ENCODE measurements at regions not wholly inside any gene's neighbourhood (a gene's known extent, or its start where the extent isn't known, plus 50 kb on each side); places are given as distances from the start of the nearest gene placed in this dataset.

DNA sequence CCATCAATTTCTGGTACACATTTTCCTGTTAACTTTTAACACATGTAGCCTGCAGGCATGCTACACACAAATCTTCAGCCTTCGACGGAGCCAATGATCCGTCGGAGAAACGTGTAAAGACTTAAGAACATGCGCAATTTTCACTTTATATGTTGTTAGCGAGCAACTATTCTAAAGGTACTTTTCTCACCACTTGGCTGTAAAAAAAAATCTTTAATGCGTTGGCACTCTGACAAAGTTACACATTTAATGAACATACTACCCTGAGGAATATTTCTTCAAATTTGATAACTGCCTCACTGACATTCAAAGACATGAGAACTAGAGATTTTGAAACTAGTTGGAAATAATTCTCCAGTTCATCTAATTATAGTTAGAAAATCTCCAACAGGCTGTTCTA is 507.5 kb upstream of the SALL1 start:
- ATAC-seq, result no peak
- no peak for TF ChIP-seq ZFP3 (CRISPR knock-in tag; IDR thresholded peaks at IDR 0.05)
- no peak for TF ChIP-seq PPARA (CRISPR knock-in tag; IDR thresholded peaks at IDR 0.05; ENCODE audit: borderline replicate concordance)
- no peak for TF ChIP-seq ZNF565 (CRISPR knock-in tag; conservative IDR thresholded peaks at IDR 0.05; ENCODE audit: low read depth)
- TF ChIP-seq ARNTL (CRISPR knock-in tag; IDR thresholded peaks at IDR 0.05; ENCODE audit: borderline replicate concordance, low read depth), result no peak
- TF ChIP-seq, protein P1, sequence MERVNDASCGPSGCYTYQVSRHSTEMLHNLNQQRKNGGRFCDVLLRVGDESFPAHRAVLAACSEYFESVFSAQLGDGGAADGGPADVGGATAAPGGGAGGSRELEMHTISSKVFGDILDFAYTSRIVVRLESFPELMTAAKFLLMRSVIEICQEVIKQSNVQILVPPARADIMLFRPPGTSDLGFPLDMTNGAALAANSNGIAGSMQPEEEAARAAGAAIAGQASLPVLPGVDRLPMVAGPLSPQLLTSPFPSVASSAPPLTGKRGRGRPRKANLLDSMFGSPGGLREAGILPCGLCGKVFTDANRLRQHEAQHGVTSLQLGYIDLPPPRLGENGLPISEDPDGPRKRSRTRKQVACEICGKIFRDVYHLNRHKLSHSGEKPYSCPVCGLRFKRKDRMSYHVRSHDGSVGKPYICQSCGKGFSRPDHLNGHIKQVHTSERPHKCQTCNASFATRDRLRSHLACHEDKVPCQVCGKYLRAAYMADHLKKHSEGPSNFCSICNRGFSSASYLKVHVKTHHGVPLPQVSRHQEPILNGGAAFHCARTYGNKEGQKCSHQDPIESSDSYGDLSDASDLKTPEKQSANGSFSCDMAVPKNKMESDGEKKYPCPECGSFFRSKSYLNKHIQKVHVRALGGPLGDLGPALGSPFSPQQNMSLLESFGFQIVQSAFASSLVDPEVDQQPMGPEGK (CRISPR knock-in tag; IDR thresholded peaks at IDR 0.05; ENCODE audit: borderline replicate concordance), result no peak
- no peak for TF ChIP-seq BACH2 (CRISPR knock-in tag; IDR thresholded peaks at IDR 0.05; ENCODE audit: borderline replicate concordance)
- TF ChIP-seq, protein P2, sequence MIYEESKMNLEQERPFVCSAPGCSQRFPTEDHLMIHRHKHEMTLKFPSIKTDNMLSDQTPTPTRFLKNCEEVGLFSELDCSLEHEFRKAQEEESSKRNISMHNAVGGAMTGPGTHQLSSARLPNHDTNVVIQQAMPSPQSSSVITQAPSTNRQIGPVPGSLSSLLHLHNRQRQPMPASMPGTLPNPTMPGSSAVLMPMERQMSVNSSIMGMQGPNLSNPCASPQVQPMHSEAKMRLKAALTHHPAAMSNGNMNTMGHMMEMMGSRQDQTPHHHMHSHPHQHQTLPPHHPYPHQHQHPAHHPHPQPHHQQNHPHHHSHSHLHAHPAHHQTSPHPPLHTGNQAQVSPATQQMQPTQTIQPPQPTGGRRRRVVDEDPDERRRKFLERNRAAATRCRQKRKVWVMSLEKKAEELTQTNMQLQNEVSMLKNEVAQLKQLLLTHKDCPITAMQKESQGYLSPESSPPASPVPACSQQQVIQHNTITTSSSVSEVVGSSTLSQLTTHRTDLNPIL (CRISPR knock-in tag; IDR thresholded peaks at IDR 0.05; ENCODE audit: low read depth), result no peak

- ATAC-seq, result no peak
- TF ChIP-seq ZNF8 (CRISPR knock-in tag; IDR thresholded peaks at IDR 0.05) (no peak), PPARA (CRISPR knock-in tag; IDR thresholded peaks at IDR 0.05; ENCODE audit: borderline replicate concordance) (no peak), ZFP30 (CRISPR knock-in tag; IDR thresholded peaks at IDR 0.05) (no peak), ISL1 (CRISPR knock-in tag; IDR thresholded peaks at IDR 0.05) (no peak), TOX (CRISPR knock-in tag; IDR thresholded peaks at IDR 0.05; ENCODE audit: borderline replicate concordance) (no peak), SNAI2 (CRISPR knock-in tag; IDR thresholded peaks at IDR 0.05) (no peak), ZNF565 (CRISPR knock-in tag; conservative IDR thresholded peaks at IDR 0.05; ENCODE audit: low read depth) (no peak), ZC3H10 (CRISPR knock-in tag; IDR thresholded peaks at IDR 0.05) (no peak)
- TF ChIP-seq, protein P1 (CRISPR knock-in tag; IDR thresholded peaks at IDR 0.05; ENCODE audit: borderline replicate concordance), result no peak
- TF ChIP-seq, protein P2 (CRISPR knock-in tag; IDR thresholded peaks at IDR 0.05; ENCODE audit: low read depth), result no peak
Observed at GRCh38 chr16:51657848-51658247, 506.8 kb upstream of the SALL1 start.

- no peak for ATAC-seq
- TF ChIP-seq, protein P2 (CRISPR knock-in tag; IDR thresholded peaks at IDR 0.05; ENCODE audit: low read depth), result no peak
- TF ChIP-seq CSDC2 (CRISPR knock-in tag; IDR thresholded peaks at IDR 0.05), result no peak
- TF ChIP-seq OSR1 (CRISPR knock-in tag; IDR thresholded peaks at IDR 0.05), result no peak
- no peak for TF ChIP-seq ZC3H10 (CRISPR knock-in tag; IDR thresholded peaks at IDR 0.05)
- no peak for TF ChIP-seq ZFP30 (CRISPR knock-in tag; IDR thresholded peaks at IDR 0.05)
- TF ChIP-seq, protein P3, sequence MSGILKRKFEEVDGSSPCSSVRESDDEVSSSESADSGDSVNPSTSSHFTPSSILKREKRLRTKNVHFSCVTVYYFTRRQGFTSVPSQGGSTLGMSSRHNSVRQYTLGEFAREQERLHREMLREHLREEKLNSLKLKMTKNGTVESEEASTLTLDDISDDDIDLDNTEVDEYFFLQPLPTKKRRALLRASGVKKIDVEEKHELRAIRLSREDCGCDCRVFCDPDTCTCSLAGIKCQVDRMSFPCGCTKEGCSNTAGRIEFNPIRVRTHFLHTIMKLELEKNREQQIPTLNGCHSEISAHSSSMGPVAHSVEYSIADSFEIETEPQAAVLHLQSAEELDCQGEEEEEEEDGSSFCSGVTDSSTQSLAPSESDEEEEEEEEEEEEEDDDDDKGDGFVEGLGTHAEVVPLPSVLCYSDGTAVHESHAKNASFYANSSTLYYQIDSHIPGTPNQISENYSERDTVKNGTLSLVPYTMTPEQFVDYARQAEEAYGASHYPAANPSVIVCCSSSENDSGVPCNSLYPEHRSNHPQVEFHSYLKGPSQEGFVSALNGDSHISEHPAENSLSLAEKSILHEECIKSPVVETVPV (CRISPR knock-in tag; IDR thresholded peaks at IDR 0.05), result no peak
- no peak for TF ChIP-seq TCF4 (CRISPR knock-in tag; IDR thresholded peaks at IDR 0.05; ENCODE audit: borderline replicate concordance)
- TF ChIP-seq TSHZ2 (CRISPR knock-in tag; IDR thresholded peaks at IDR 0.05), result no peak
- no peak for TF ChIP-seq POU6F1 (CRISPR knock-in tag; IDR thresholded peaks at IDR 0.05; ENCODE audit: borderline replicate concordance, low read depth)
- no peak for TF ChIP-seq ZNF70 (CRISPR knock-in tag; IDR thresholded peaks at IDR 0.05)
- no peak for TF ChIP-seq ESRRG (CRISPR knock-in tag; IDR thresholded peaks at IDR 0.05)
- no peak for TF ChIP-seq TOX (CRISPR knock-in tag; IDR thresholded peaks at IDR 0.05; ENCODE audit: borderline replicate concordance)
- no peak for TF ChIP-seq ARNTL (CRISPR knock-in tag; IDR thresholded peaks at IDR 0.05; ENCODE audit: borderline replicate concordance, low read depth)
- no peak for TF ChIP-seq BACH2 (CRISPR knock-in tag; IDR thresholded peaks at IDR 0.05; ENCODE audit: borderline replicate concordance)
- TF ChIP-seq ZFP3 (CRISPR knock-in tag; IDR thresholded peaks at IDR 0.05), result no peak
- no peak for TF ChIP-seq ZNF8 (CRISPR knock-in tag; IDR thresholded peaks at IDR 0.05)
- no peak for TF ChIP-seq ISL1 (CRISPR knock-in tag; IDR thresholded peaks at IDR 0.05)
- no peak for TF ChIP-seq PPARA (CRISPR knock-in tag; IDR thresholded peaks at IDR 0.05; ENCODE audit: borderline replicate concordance)
- TF ChIP-seq SNAI2 (CRISPR knock-in tag; IDR thresholded peaks at IDR 0.05), result no peak
Observed at GRCh38 chr16:51655249-51655648, 504.2 kb upstream of the SALL1 start.
